Spleen (tissue), 7 donors: ENCODE measurements at regions not wholly inside any gene's neighbourhood (a gene's known extent, or its start where the extent isn't known, plus 50 kb on each side); places are given as distances from the start of the nearest gene placed in this dataset.

Source experiments
- POLR2A ChIP-seq, 3 donors: fragments of 450-650 bp; IDR thresholded peaks; one replicate each; pipeline ENCODE4 v1.5.1; 2017; ENCODE audit warnings: antibody characterized with exemption in 3 of 3, mild to moderate bottlenecking in 1 of 3
- POLR2AphosphoS5 ChIP-seq, 3 donors: sonication (generic); formaldehyde crosslinking; IDR thresholded peaks; one replicate each; pipeline ENCODE4 v1.5.1; 2017; ENCODE audit warnings: antibody characterized with exemption in 3 of 3
- TF ChIP-seq, protein P1 (sequence below), 11 experiments: fragments of 200-600 bp in 7 of 11; fragments of 450-650 bp in 4 of 11; sonication (generic) in 4 of 11; IDR thresholded peaks in 8 of 11; conservative IDR thresholded peaks in 3 of 11; 1 replicate in 7 of 11; 2 replicates in 4 of 11; pipeline versions ENCODE4 v1.4.0 to v1.8.0; 2016 to 2021; ENCODE audit warnings: antibody characterized with exemption in 11 of 11, inconsistent platforms in 4 of 11, mild to moderate bottlenecking in 1 of 11
- donor health status: DM: no; HTN: no; CAD: no; lungs with moderate emphysema.
- donor health status: DM: no; HTN: no; CAD: no.
- donor health status: DM: no; HTN: no; CAD: no.

DNA sequence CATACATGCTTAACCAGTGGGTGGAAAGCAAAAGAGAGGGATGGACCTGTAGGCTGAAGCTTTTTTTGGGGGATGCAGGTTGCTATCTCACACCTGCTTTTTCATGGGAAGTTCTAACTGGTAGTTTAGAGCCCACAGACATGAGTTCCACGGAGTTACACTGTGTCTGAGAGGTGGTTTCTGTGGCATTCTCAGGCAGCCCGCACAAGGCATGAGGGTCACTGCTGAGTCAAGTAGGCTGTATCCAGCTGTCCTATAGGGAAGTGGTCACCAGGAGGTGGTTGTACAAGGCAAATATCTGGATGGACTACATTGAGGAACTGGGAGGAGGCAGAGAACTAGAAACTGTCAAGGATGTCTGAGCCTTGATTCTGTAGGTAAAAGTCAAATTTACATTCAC lies 351.0 kb upstream of the POM121L12 start:
- TF ChIP-seq, protein P1, sequence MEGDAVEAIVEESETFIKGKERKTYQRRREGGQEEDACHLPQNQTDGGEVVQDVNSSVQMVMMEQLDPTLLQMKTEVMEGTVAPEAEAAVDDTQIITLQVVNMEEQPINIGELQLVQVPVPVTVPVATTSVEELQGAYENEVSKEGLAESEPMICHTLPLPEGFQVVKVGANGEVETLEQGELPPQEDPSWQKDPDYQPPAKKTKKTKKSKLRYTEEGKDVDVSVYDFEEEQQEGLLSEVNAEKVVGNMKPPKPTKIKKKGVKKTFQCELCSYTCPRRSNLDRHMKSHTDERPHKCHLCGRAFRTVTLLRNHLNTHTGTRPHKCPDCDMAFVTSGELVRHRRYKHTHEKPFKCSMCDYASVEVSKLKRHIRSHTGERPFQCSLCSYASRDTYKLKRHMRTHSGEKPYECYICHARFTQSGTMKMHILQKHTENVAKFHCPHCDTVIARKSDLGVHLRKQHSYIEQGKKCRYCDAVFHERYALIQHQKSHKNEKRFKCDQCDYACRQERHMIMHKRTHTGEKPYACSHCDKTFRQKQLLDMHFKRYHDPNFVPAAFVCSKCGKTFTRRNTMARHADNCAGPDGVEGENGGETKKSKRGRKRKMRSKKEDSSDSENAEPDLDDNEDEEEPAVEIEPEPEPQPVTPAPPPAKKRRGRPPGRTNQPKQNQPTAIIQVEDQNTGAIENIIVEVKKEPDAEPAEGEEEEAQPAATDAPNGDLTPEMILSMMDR (IDR thresholded peaks at IDR 0.05 in 8 of 11, conservative IDR thresholded peaks at IDR 0.05 in 3 of 11), result no peak
- no peak for TF ChIP-seq POLR2A (IDR thresholded peaks at IDR 0.05)
- TF ChIP-seq POLR2AphosphoS5 (IDR thresholded peaks at IDR 0.05), result no peak
